GM21526 (cell line): ENCODE measurements at regions not wholly inside any gene's neighbourhood (a gene's known extent, or its start where the extent isn't known, plus 50 kb on each side); places are given as distances from the start of the nearest gene placed in this dataset.
"Not testable (repeated sequence)": the region's sequence is repeated elsewhere in the genome, so short reads cannot be mapped to it uniquely, and the experiment has no call there.

Source experiments
- ATAC-seq: cut with Tn5 transposase; IDR thresholded peaks from one replicate; pipeline ENCODE4 v1.9.1; 2021; ENCODE audit warnings: moderate library complexity; ENCODE audit not compliant: unreplicated experiment, low FRiP score

GRCh38 chr5:90073026-90073570, 336.5 kb downstream of the CETN3 start:
- not testable (repeated sequence) for ATAC-seq

GRCh38 chr5:90071656-90072055, 337.9 kb downstream of the CETN3 start:
- no peak for ATAC-seq

DNA sequence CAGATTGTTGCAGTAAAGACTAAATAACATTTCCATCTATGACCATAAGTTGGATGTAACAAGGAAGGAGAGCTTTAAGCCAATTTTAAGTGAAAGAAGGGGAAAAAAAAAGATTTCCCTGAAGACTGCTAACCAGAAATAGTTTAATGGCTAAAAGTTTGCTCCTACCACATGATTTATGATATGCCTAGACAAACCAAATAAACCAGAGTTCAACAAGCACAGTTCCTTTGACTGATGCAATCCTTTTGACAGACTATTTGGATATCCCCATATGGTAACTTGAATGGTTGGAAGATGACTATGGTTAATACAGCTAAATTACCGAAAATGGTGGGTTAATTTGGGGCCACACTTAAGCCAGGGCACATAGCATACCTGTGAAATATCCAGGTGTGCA, 338.5 kb downstream of the CETN3 start:
- no peak for ATAC-seq

GRCh38 chr5:90066920-90067319, 342.6 kb downstream of the CETN3 start:
- no peak for ATAC-seq

DNA sequence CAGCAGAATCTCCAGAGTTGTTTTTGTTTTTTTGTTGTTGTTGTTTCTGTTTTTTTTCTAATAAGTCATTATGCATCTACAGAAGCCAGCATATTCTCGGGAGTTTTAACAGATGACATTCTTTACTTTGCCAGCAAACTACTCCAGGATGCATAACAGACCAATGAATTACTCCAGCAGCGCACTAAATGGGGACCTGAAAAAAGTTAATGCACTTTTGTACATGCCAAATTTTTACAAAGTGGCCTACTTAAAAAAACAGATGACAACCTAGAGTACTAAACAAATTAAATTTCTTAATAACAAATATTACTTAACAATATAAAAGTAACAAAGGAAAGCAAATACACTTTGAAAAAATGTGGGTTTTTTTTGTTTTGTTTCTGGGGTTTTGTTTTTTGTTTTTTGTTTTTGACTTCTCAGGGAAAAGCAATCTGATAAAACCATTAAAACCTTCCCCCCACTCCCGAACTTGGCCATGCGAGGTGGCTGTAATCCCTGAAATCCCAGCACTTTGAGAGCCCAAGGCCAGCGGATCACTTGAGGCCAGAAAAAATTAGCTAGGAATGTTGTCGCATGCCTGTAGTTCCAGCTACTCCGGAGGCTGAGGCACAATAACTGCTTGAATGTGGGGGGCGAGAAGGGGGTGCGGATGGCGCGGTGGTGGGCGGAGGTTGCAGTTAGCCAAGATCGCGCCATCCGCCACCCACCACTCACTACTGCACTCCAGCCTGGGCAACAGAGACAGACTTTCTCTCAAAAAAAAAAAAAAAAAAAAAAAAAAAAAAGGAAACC, 352.4 kb downstream of the CETN3 start:
- ATAC-seq: no peak

DNA sequence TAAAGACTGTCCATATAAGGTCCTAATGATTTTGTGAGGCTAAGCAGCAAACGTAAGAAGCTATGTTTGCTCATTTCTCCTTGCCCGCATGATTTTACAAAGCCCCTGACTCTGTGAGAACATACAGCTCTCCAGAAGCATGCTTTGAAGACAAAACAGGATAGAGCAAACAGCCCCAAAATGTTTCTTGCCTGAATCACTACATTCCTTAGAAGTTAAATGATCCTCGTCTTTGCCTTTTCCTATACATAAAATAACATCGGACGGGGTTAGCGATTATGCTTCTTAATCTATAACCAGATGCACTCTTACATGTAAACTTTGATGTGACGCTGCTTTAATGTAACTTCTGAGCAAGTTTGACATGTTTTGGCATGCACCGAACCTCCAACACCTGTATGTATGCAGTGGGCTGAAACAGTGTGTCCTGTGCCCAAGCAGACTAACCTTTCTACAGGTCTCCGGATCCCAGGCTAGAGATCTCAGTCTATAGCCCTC, 353.7 kb downstream of the CETN3 start:
- no peak for ATAC-seq

DNA sequence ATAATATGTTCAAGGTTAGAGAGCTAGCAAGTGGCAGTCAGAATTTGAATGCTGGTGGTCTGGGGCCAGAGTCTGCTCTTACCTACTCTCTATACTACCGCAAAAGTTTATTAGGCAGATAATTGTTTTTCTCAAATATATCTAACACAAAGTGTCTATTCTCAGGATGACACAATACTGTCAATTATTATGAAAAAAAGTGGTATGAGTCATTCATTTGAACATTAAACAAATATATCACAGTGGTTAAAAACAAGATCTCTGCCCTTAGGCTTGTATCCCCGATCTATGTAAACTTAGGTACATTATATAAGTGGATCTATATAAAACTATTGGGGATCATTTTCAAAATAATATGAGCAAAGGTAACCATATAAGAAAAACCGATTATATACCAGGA, 354.9 kb downstream of the CETN3 start:
- ATAC-seq: no peak

DNA sequence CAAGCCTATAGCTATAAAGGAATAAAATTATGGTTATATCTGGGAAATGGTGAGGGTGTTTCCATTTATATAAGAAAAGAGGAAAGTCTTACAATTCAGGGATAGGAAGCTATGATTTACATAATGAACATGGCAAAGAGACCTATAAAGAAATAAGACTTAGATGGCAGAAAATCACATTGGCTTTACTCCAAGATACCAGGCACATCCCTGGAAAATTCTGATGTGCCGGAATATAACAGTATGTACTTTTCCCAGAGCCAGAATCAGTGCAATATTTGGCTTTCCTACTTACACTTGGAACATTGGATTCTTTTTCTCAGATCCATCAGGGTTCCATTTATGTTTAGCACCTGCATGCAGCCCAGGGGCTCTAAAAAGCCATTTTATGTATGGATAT, 357.8 kb downstream of the CETN3 start:
- no peak for ATAC-seq

DNA sequence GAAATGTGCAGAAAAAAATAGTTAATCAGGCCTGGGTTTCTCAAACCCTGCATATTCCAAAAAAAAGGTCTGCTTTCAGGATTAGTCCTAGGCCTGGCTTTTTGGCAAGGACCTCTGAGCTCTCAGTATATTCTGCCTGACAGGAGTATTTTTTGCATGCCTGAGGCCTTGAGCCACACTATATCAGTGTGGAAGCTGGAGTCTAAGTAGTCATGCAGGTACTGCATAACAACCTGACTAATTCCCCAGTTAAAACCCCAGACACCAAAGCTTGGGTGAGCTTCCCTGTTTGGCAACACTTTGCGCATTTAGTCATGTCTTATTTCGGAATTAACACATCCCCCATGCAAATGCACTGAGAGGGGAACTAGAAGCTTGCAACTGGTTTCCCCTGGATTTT, 359.5 kb downstream of the CETN3 start:
- no peak for ATAC-seq

DNA sequence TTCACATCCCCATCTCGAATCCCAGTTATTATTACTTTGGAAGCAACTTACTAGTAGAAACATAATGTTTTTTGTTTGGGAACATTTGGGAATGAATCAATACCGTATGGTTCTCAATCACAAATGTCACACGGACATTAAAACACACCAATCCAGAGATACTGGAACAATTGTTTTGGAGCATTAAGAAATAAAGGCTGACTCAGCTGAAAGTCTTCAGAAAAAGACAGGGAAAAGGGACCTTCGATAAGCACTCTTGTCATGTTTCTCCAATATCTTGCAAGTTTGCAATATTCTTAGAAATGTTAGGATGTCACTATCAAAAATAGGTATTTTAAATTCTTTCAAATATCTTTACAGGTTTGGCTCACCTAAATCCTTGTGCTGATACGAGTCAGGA, 362.4 kb downstream of the CETN3 start:
- ATAC-seq: no peak

GRCh38 chr5:90040082-90040481, 369.5 kb downstream of the CETN3 start:
- not testable (repeated sequence) for ATAC-seq

- no peak for ATAC-seq
Measured at GRCh38 chr5:90037646-90038045, 371.9 kb downstream of the CETN3 start.

DNA sequence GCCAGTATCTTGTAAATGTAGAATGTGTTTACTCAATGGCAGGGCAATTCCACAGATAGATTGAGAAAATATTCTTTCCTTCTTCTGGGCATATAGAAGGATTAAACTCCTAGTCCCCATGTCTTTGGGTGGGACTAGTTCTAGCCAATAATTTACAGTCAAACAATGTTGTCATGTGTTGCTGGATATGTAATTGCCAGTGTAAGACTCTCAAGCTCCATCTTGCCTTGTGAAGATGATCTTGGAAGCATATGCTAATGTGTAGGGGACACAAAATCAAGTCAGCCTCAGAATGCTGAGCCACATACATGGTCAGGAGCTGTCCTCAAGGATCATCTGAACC, 386.9 kb downstream of the CETN3 start:
- ATAC-seq: no peak

GRCh38 chr5:90022002-90022710, 387.4 kb downstream of the CETN3 start:
- ATAC-seq: no peak

GRCh38 chr5:90020575-90021538, 388.7 kb downstream of the CETN3 start:
- ATAC-seq: peak; percentile 96

GRCh38 chr5:90017239-90017638, 392.3 kb downstream of the CETN3 start:
- no peak for ATAC-seq

- peak; percentile 91 for ATAC-seq
Measured at GRCh38 chr5:90015584-90016018, 394.0 kb downstream of the CETN3 start.

GRCh38 chr5:90014420-90014819, 395.1 kb downstream of the CETN3 start:
- ATAC-seq: peak; percentile 87

DNA sequence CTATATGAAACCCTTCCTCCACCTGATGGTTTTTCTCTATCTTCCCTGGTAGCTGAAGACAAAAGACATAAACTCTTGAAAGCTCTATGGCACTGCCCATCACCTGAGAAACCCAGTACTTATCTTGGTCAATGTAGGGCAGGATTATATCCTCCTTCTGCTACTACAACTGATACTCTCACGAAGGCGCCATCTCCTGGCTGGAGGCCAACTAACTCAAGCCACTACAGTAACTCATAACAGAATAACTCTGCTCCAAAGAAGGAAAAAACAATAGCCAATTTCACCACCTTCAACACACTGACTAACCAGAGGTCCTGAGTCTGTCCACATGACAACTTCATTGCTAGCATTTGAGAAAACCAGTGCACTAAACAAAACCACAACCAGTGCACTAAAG, 409.2 kb downstream of the CETN3 start:
- no peak for ATAC-seq

DNA sequence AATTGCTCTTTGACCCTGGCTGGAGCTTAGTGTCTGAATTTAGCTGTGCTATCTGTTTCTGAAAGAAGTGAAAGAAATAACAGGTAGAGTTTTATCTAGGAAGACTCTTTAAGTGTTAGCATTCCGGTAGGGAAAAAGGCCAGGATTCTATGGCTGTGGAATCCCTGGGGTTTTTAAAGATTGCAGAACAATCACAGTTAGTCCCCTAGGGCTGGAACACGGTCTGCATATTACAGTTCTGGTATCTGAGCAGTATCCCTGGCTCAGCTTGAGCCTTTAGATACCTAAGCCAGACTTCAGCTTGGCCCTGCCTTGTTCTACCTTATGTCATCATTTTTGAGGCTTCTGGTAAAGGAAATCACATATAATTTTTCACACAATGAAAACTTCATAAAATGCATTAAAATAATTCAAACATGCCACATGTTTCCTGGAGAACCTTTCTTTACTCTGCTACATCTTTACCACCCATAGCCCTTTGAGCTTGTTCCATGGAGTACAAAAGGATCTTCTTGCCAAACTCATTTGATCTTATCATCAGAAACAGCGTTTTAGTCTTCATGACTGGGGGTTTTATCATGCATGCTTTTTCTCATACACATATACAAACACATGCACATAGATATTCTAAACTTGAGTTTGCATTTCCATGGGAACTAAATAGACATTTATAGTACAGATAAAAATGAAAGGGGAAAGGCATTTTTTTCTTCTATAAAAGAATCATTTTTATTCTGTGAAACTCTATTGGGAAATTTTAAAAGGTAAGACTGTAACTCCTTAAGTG, 410.8 kb downstream of the CETN3 start:
- no peak for ATAC-seq
